ENCODE measurements at regions not wholly inside any gene's neighbourhood (a gene's known extent, or its start where the extent isn't known, plus 50 kb on each side); places are given as distances from the start of the nearest gene placed in this dataset.

- TF ChIP-seq POLR2A (IDR thresholded peaks at IDR 0.05), result no peak
- peak; percentile 30 to 43 (median 40) for TF ChIP-seq POLR2AphosphoS5 (IDR thresholded peaks at IDR 0.05)
- TF ChIP-seq CTCF (IDR thresholded peaks at IDR 0.05), result no peak
Observed at GRCh38 chr20:57991211-57991881, 237.1 kb downstream of the ANKRD60 start.

Data from breast epithelium (tissue), 3 donors.